ENCODE measurements at regions not wholly inside any gene's neighbourhood (a gene's known extent, or its start where the extent isn't known, plus 50 kb on each side); places are given as distances from the start of the nearest gene placed in this dataset.
"Not testable (repeated sequence)": the region's sequence is repeated elsewhere in the genome, so short reads cannot be mapped to it uniquely, and the experiment has no call there.

- no peak for DNase-seq
These were observed 80.0 kb downstream of the SHOX2 start for GRCh38 chr3:158026236-158026635.

DNA sequence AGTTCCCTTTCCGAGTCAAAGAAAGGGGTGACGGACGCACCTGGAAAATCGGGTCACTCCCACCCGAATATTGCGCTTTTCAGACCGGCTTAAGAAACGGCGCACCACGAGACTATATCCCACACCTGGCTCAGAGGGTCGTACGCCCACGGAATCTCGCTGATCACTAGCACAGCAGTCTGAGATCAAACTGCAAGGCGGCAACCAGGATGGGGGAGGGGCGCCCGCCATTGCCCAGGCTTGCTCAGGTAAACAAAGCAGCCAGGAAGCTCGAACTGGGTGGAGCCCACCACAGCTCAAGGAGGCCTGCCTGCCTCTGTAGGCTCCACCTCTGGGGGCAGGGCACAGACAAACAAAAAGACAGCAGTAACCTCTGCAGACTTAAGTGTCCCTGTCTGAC lies 86.3 kb downstream of the SHOX2 start:
- not testable (repeated sequence) for DNase-seq

DNA sequence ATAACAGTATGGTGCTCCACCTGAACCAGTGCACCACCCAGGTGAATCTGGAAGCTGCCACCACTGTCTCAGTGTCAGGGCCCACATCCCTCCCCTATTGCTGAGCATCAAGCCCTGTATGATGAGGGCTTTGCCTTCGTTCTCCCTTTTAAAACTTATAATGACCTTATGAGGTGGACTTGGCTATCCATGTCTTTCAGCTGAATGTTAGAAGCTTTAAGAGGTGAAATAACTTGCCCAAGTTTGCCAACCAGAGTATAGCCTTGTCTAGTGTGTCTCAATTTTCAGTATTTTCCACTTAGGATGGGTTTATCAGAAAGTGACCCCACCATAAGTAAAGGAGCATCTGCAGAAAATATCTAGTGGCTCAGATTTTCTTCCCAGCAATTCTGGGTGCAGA lies 87.8 kb downstream of the SHOX2 start:
- no peak for DNase-seq

DNA sequence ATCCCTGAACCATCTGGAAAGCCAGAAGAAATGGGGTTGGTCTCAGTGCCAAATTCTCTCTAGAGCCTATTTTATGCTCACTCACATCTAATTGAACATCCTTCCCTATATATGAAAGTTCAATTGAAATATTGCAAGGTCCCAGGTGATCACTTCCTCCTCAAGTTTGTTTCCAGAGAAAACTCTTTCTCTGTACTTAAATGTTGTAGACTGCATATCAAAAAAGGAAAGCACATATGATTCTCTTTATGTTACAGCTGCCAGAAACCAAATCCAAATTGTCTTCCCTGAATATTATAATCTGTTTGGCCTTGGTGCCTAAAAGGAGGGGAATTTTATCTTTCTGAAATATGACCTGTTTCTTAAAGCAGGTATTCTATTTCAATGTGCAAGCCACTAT lies 93.3 kb downstream of the SHOX2 start:
- no peak for DNase-seq

DNA sequence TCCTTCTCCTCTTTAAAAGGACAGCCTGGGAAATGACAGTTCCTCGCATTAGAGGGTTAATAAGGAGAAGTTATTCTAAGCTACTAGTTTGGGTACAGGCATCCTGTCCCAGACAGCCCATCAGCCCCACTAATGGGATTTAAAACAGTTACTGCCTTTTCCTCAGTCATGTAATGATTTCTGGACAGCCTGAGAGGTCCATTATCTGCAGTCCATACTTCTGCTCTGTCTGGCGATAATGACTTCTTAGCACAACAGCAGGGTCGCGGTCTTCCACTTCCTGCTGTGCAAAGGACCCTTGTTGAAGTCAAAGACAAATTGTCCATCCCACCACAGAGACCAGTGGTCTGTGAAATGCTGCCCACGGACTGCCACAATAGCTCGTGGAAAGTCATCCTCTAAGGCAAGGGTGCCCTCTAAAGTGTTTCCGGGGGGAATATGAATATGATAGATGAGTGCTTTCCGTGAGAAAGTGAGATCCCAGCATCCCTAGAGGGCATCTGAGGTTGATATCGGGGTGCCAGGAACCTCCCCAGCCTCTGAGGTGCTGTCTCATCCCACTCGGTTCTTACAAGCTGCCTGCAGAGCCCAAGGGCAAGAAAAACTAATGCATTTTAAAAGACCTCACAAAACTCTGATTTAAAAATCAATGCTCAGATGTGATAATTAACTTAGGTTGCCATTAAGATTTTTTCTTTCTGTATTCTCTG lies 100.7 kb downstream of the SHOX2 start:
- DNase-seq = no peak

DNA sequence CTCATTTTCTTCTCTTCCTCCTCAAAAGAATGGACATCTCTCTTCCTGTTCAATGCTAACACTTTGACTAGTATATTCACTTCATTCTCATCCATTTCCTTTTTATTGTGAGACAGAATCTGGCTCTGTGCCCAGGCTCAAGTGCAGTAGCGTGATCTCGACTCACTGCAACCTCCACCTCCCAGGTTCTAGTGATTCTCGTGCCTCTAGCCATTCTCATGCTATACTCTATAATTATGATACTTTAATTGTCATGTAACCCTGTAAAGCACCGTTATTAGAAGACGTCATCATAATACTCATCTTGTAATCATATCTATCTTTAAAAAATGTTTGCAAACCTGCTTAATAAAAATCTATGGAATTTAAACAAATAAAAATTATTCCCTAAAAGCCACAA lies 107.0 kb downstream of the SHOX2 start:
- no peak for DNase-seq

DNA sequence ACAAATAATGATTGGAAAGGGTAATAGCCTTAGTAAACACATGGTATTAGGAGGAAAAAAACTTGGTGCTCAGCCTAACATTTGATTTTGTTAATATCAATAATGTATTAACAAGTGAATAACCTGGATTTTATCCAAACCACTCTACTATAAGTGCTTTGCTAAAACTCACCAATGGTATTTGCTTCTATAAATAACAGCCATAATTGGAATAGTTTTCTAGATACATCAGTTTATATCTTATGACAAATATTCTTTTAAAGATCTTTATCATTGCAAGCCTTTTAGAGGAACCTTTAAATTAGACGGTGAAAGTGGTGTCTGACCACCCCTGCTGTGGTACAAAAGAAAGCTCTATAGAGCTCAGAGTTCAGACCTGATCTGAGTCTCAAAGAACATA lies 123.9 kb downstream of the SHOX2 start:
- no peak for DNase-seq

DNA sequence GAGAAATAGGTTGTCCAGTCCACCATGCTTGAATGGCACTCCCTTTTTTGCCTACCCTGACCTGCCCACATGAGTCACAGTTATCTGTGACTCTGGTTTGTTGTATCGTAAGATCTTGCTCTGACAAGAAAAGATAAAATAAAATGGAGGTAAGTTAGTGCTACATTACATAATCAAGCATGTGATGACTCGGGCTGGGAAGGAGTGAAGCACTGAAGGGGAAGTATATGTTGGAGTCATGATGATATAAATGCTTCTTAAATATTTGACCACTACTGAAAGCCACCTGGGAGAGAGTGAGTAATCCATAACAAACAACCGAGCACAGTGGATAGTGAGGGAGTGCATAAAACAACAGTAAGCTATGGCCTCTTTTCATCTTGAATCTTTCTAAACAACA lies 124.4 kb downstream of the SHOX2 start:
- no peak for DNase-seq

GRCh38 chr3:157979022-157979421 lies 127.2 kb downstream of the SHOX2 start:
- no peak for DNase-seq

- DNase-seq = no peak
These were observed 144.6 kb downstream of the SHOX2 start for GRCh38 chr3:157961665-157962064.

DNA sequence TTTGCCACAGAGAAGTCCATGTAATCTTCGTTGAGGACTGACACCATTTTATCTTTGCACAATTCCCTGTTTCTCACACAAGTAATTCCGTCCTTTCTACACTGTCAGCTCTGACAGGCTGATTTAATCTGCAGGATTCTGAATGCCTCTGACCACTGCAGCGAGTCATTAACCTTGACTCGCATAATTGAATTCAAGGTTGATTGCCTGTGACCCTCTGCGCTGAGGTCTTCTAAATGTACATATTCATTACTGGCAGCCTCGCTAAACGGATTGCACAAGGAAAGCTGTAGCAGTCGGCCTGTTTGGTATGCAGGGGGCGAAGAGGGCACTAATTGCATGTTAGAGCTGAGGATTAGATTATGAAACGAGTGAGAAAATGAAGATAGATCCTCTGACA lies 147.8 kb downstream of the SHOX2 start:
- DNase-seq = no peak

DNA sequence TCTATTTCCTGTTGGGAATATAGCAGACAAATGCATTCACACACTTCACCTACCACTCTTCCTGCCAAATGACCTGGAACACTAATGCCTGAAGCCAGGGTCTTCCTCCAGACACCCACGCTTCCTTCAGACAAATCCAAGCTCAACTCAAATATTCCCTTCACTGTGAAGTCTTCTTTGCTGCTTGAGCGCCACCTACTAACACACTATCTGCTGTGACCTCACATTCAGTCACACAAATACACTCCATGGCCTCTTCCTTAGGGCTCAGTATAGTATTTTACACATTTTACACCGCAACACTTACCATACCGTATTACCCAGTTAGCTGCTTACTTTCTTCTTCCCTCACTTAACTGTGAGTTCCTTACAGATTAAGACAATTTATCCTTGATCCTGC lies 149.4 kb downstream of the SHOX2 start:
- DNase-seq = no peak

DNA sequence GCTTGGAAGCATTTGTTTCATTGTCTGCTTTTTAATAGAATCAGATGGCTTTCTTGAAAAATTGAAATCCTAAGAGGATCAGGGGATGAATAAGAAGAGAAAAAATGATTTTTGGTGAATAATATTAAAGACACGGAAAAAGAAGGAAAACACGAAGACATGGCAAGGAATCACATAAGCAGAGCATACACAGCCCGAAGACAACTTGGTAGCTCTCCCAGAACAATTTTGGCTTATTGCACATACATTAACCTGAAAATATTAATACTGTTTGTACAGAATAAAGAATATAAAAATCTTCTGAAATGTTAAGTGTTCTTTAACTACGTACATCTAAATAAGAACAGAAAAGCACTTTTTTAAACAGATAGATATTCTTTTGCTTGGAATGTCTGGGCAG lies 150.0 kb downstream of the SHOX2 start:
- no peak for DNase-seq

GRCh38 chr3:157953565-157953964 lies 152.7 kb downstream of the SHOX2 start:
- DNase-seq = no peak

DNA sequence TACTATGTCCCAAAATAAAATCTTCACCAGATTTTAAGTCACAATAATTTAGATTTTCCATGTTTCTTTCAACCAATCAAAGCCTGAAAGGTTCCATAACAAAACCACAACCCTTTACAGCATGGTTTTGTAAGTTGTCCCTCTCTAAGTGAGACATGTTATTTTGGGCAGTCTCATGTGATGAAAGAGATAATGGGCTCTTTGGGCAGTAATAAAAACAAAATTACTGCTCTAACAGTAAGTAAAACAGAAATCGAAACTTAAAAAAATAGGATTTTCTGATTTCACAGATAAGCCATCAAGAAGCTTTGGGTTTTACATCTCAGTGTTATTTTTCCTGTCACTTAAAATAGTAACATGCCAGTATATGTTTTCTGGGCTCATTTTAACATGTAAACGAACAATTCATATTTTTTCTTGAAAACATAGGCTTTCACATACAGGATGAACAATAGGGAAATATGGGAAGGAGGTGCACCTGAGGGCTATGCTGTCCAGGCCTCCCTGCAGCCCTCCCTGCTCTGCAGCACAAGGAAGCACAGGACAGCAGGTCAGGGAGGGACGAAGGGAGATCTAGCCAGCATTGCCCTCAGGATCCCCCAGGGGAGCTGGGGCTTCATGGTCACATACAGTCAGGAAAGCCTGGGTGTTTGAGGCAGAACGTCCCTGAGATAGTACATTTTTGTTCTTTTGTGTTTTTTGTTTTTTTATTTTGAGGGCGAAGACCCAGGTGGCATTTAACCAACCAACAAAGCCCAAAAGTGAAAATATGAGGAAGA lies 157.4 kb downstream of the SHOX2 start:
- DNase-seq = no peak

DNA sequence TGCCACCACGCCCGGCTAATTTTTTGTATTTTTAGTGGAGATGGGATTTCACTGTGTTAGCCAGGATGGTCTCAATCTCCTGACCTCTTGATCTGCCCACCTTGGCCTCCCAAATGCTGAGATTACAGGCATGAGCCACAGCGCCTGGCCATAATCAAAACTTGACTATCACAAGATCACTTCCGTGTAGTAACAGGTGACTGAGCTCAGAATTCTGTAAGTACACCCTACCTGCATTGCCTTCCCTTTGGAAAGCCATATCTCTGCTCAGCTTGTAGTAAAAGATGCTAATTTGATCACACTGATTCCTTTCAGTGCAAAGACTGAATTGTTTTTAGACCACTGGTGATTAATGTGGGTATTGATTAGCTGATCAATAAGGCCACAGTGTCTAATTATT lies 167.1 kb downstream of the SHOX2 start:
- DNase-seq = no peak

- DNase-seq = no peak
These were observed 168.0 kb downstream of the SHOX2 start for GRCh38 chr3:157938154-157938779.

GRCh38 chr3:157931517-157931916 lies 174.7 kb downstream of the SHOX2 start:
- no peak for DNase-seq

DNA sequence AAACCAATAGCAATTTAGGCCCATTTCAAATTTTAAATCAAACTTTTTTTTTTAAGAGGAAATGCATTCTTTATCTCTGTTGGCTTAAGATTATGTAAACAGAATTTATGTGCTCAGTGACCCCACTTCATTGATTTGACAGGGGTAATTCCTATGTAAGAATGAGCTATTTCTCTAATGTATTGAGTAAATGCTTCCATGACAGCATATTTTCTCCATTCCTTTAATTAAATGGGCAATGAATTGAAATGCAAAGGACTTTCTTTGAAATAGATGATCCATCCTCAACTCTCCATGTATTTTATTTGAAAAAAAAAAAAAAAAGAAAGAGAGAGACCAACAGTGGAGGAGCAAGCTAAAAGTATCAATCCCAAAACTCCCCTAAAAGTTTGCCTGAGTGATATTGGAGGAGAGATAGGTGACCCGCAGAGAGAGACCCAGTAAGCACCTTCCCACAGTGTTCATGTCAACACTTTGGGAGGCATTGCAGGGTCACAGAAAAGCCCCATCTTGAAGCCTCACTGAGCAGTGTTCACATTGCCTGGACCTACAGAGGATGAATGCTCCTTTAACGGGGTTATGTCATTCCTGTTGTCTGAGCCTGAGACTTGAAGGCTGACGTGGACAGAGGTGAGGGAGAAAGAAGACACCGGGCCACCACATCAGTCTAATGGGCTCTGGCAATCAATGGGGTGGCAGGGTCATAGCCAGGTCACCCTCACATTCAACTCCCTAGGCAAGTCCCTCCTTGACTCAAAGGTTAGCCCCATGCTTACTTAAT lies 176.0 kb downstream of the SHOX2 start:
- DNase-seq = no peak

DNA sequence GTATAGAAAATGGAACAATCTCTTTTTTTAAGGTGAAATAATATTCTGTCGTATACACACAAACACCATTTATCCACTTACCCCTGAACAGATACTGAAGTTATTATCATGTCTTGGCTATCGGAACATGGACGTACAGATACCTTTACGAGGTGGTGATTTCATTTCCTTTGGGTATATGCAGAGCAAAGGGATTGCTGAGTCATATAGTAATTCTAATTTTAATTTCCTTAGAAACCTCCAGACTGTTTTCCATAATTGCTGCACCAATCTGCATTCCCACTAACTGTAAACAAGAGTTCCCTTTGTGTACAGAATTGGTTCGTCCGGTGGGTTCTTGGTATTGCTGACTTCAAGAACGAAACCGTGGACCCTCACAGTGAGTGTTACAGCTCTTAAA lies 179.4 kb downstream of the SHOX2 start:
- DNase-seq = no peak

DNA sequence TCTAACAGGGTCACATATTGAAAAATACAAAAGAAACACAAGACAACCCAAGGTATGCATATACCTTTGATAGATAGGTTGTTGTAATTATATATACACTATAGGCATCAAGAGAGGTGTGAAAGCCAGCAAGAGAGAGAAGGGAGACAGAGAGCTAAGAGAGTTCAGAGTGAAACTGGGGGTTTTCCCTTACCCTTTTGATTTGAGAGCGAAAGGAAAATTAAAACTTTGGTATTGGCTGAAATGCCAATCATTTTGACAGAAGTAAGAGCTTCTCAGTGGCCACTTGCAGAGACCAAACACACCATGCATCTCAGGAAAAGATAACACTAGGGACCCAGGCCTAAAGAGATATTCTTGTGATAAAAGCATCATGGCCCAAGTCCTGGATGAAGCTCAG lies 183.6 kb downstream of the SHOX2 start:
- DNase-seq = no peak

GRCh38 chr3:157921811-157922210 lies 184.4 kb downstream of the SHOX2 start:
- no peak for DNase-seq
